Sciatic nerve (tissue), 2 donors: ENCODE measurements at regions not wholly inside any gene's neighbourhood (a gene's known extent, or its start where the extent isn't known, plus 50 kb on each side); places are given as distances from the start of the nearest gene placed in this dataset.
"Not testable (repeated sequence)": the region's sequence is repeated elsewhere in the genome, so short reads cannot be mapped to it uniquely, and the experiment has no call there.

Experiments used
- ATAC-seq: fragments of 200-7000 bp; cut with Tn5 transposase; one replicate; pipeline ENCODE4 v1.9.1; 2020; ENCODE audit warnings: mild to moderate bottlenecking, moderate library complexity
- DNase-seq: peaks from one replicate; pipeline ENCODE4 v3.0.0-alpha.2; 2020; ENCODE audit warnings: low spot score
- intact Hi-C: fragments of 100-400 bp; cut with DNase I; formaldehyde crosslinking; loops from one replicate; pipeline ENCODE4 v1.14.2; 2022
- donor health status: DM: no; HTN: no; CAD: no.
- donor health status: DM: no; HTN: no; CAD: no.

- no peak for ATAC-seq
- intact Hi-C loops: no loop called here
- no peak for DNase-seq
These were observed 169.5 kb downstream of the S1PR1 start for GRCh38 chr1:101406271-101406670.

- intact Hi-C loops: no loop called here
- DNase-seq (no peak), ATAC-seq (no peak)
These were observed 169.9 kb downstream of the S1PR1 start for GRCh38 chr1:101406681-101407080.

- intact Hi-C loops: no loop called here
- no peak for ATAC-seq
These were observed 170.8 kb downstream of the S1PR1 start for GRCh38 chr1:101407505-101408211.

GRCh38 chr1:101408212-101409042, 171.6 kb downstream of the S1PR1 start:
- intact Hi-C loops: no loop called here
- no peak for ATAC-seq
- DNase-seq: no peak

More at GRCh38 chr1:101407505-101408211, 170.8 kb downstream of the S1PR1 start:
- DNase-seq: no peak

GRCh38 chr1:101409102-101409501, 172.3 kb downstream of the S1PR1 start:
- intact Hi-C loops: no loop called here
- no peak for DNase-seq
- no peak for ATAC-seq

- no peak for ATAC-seq
- DNase-seq: no peak
- intact Hi-C loops: no loop called here
These were observed 173.4 kb downstream of the S1PR1 start for GRCh38 chr1:101410048-101410878.

- ATAC-seq (no peak), DNase-seq (no peak)
- intact Hi-C loops: no loop called here
These were observed 183.6 kb downstream of the S1PR1 start for GRCh38 chr1:101420406-101420805.

- DNase-seq, intact Hi-C loops, ATAC-seq: not testable (repeated sequence)
These were observed 191.3 kb downstream of the S1PR1 start for GRCh38 chr1:101428083-101428482.

- ATAC-seq: no peak
- no peak for DNase-seq
- intact Hi-C loops: no loop called here
These were observed 191.7 kb downstream of the S1PR1 start for GRCh38 chr1:101428562-101428961.

GRCh38 chr1:101431956-101432510, 195.2 kb downstream of the S1PR1 start:
- intact Hi-C loops: no loop called here
- no peak for DNase-seq
- ATAC-seq: no peak

- intact Hi-C loops: no loop called here
- ATAC-seq (no peak), DNase-seq (no peak)
These were observed 199.2 kb downstream of the S1PR1 start for GRCh38 chr1:101435831-101436511.

GRCh38 chr1:101437800-101438199, 201.0 kb downstream of the S1PR1 start:
- ATAC-seq (no peak), DNase-seq (no peak)
- intact Hi-C loops: no loop called here

GRCh38 chr1:101438359-101438758, 201.5 kb downstream of the S1PR1 start:
- no peak for ATAC-seq
- intact Hi-C loops: no loop called here
- no peak for DNase-seq

GRCh38 chr1:101440485-101440884, 203.7 kb downstream of the S1PR1 start:
- intact Hi-C loops: no loop called here
- ATAC-seq: no peak

GRCh38 chr1:101444381-101444780, 207.6 kb downstream of the S1PR1 start:
- intact Hi-C loops: no loop called here
- ATAC-seq (no peak), DNase-seq (no peak)

More at GRCh38 chr1:101440485-101440884, 203.7 kb downstream of the S1PR1 start:
- DNase-seq: no peak

- no peak for ATAC-seq
- intact Hi-C loops: no loop called here
- no peak for DNase-seq
These were observed 208.2 kb downstream of the S1PR1 start for GRCh38 chr1:101444873-101445618.

- DNase-seq (no peak), ATAC-seq (no peak)
- intact Hi-C loops: no loop called here
These were observed 211.2 kb downstream of the S1PR1 start for GRCh38 chr1:101448018-101448417.

GRCh38 chr1:101450691-101451090, 213.9 kb downstream of the S1PR1 start:
- intact Hi-C loops, DNase-seq, ATAC-seq: not testable (repeated sequence)
